Glutamatergic neuron (in vitro differentiated cells): ENCODE measurements at regions not wholly inside any gene's neighbourhood (a gene's known extent, or its start where the extent isn't known, plus 50 kb on each side); places are given as distances from the start of the nearest gene placed in this dataset.

Source experiments
- DNase-seq: peaks from one replicate; pipeline ENCODE4 v3.0.0; 2022
- H3K27ac Mint-ChIP-seq: one replicate; pipeline ENCODE4 v1.8.0; 2020; ENCODE audit warnings: mild to moderate bottlenecking, mixed read lengths, inconsistent platforms; ENCODE audit not compliant: unreplicated experiment
- H3K27me3 Mint-ChIP-seq: one replicate; pipeline ENCODE4 v1.8.0; 2020; ENCODE audit warnings: mild to moderate bottlenecking, moderate library complexity, mixed read lengths, inconsistent platforms; ENCODE audit not compliant: unreplicated experiment
- H3K36me3 Mint-ChIP-seq: one replicate; pipeline ENCODE4 v1.8.0; 2020; ENCODE audit warnings: mild to moderate bottlenecking, mixed read lengths, inconsistent platforms; ENCODE audit not compliant: unreplicated experiment
- H3K4me1 Mint-ChIP-seq: one replicate; pipeline ENCODE4 v1.8.0; 2020; ENCODE audit warnings: mild to moderate bottlenecking, low read depth, mixed read lengths, inconsistent platforms; ENCODE audit not compliant: unreplicated experiment
- H3K4me3 Mint-ChIP-seq: one replicate; pipeline ENCODE4 v1.8.0; 2020; ENCODE audit warnings: mild to moderate bottlenecking, mixed read lengths, inconsistent platforms; ENCODE audit not compliant: unreplicated experiment
- H3K9me3 Mint-ChIP-seq: one replicate; pipeline ENCODE4 v1.8.0; 2020; ENCODE audit warnings: mild to moderate bottlenecking, moderate library complexity, mixed read lengths, inconsistent platforms; ENCODE audit not compliant: unreplicated experiment
- TF ChIP-seq, protein P1 (sequence below): fragments of 200-600 bp; sonication (generic); IDR thresholded peaks from one replicate; pipeline ENCODE4 v1.5.0; 2021; ENCODE audit not compliant: partially characterized antibody, unreplicated experiment

DNA sequence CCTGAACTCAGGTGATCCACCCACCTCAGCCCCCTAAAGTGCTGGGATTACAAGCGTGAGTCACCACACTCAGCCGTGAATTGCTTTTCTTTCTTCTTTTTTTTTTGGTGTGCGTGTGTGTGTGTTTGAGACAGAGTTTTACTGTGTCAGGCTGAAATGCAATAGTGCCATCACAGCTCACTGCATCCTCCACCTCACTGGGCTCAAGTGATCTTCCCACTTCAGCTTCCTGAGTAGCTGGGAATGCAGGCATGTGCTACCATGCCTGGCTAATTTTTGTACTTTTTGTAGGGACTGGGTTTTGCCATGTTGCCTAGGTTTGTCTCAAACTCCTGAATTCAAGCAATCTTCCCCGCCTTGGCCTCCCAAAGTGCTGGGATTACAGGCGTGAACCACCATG lies 113.7 kb upstream of the HAPLN1 start:
- Mint-ChIP-seq H3K9me3 (peaks cover 2% of the 10 kb centered on the region), H3K27me3 (no peaks in the 10 kb centered on the region), H3K36me3 (no peaks in the 10 kb centered on the region), H3K4me3 (no peak overlapping the region), H3K27ac (no peak overlapping the region), H3K4me1 (peaks cover 3% of the 10 kb centered on the region)
- no peak for DNase-seq
- TF ChIP-seq, protein P1, sequence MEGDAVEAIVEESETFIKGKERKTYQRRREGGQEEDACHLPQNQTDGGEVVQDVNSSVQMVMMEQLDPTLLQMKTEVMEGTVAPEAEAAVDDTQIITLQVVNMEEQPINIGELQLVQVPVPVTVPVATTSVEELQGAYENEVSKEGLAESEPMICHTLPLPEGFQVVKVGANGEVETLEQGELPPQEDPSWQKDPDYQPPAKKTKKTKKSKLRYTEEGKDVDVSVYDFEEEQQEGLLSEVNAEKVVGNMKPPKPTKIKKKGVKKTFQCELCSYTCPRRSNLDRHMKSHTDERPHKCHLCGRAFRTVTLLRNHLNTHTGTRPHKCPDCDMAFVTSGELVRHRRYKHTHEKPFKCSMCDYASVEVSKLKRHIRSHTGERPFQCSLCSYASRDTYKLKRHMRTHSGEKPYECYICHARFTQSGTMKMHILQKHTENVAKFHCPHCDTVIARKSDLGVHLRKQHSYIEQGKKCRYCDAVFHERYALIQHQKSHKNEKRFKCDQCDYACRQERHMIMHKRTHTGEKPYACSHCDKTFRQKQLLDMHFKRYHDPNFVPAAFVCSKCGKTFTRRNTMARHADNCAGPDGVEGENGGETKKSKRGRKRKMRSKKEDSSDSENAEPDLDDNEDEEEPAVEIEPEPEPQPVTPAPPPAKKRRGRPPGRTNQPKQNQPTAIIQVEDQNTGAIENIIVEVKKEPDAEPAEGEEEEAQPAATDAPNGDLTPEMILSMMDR = no peak

DNA sequence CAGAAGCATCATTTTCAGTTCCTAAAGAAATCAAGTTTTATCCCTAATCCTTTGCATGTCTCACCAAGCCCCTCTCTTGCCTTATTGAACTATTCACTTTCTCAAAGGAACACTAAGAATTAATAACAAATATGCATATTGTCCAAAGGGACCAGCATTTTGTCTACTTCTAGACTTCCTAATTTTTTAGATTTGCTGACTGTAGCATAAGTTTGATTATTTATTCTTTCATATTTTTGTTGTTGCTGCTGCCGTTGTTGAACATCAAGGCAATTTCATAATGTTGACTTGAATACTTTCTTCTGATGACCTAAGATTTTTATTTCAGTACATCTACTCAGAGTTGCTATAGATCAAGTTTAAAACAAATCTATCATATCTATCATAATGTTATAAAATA lies 111.2 kb upstream of the HAPLN1 start:
- no peak overlapping the region for H3K4me3 Mint-ChIP-seq
- H3K36me3 Mint-ChIP-seq = no peaks in the 10 kb centered on the region
- TF ChIP-seq, protein P1 = no peak
- peaks cover 2% of the 10 kb centered on the region for H3K9me3 Mint-ChIP-seq
- DNase-seq = no peak
- H3K27ac Mint-ChIP-seq = no peak overlapping the region
- H3K27me3 Mint-ChIP-seq = no peaks in the 10 kb centered on the region
- H3K4me1 Mint-ChIP-seq = no peaks in the 10 kb centered on the region

DNA sequence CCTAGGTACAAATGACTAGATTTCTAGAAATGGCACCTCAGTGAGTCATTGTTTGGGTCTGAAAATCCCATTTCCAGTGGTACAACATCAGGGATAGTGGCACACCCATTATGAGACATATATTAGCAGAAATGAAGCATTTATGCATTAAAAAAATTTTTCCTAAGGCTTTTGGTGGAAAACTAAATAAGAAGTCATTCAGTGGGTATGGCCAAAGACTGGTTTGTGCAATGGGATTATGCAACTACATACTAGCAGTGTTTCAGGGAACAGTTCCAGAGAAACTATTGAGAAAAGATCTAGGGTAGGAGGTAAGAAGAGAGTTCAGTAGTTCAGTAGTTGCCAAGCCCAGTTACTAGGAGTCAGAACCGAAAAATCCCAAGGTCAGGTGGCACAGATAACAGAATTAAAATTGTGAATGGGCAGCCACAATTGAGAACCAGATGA lies 106.5 kb upstream of the HAPLN1 start:
- no peak overlapping the region for H3K4me3 Mint-ChIP-seq
- no peaks in the 10 kb centered on the region for H3K36me3 Mint-ChIP-seq
- H3K9me3 Mint-ChIP-seq = no peaks in the 10 kb centered on the region
- H3K27me3 Mint-ChIP-seq = no peaks in the 10 kb centered on the region
- TF ChIP-seq, protein P1 = no peak
- H3K27ac Mint-ChIP-seq = no peak overlapping the region
- no peak for DNase-seq
- no peaks in the 10 kb centered on the region for H3K4me1 Mint-ChIP-seq

DNA sequence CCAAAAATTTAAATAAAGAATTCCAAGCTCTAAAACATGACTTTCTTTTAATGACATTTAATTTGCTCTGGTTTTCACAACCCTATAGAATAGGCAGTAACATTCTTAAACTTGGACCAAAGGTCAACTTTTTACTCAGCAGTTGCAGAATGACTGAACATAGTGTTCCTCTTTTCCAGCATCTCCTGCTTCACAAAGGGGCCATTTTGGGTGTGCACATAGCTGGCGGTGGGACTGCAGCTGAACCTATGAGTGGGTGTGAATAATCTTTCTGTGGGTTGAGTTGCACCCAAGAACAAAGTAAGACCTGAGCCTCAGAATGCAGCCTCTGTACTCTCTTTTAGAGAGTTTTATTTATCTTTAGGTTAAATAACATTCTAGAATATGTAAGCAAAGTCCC lies 96.9 kb upstream of the HAPLN1 start:
- DNase-seq = no peak
- no peaks in the 10 kb centered on the region for H3K9me3 Mint-ChIP-seq
- H3K4me1 Mint-ChIP-seq = no peaks in the 10 kb centered on the region
- no peaks in the 10 kb centered on the region for H3K27me3 Mint-ChIP-seq
- H3K27ac Mint-ChIP-seq = no peak overlapping the region
- no peaks in the 10 kb centered on the region for H3K36me3 Mint-ChIP-seq
- TF ChIP-seq, protein P1 = no peak
- no peak overlapping the region for H3K4me3 Mint-ChIP-seq

DNA sequence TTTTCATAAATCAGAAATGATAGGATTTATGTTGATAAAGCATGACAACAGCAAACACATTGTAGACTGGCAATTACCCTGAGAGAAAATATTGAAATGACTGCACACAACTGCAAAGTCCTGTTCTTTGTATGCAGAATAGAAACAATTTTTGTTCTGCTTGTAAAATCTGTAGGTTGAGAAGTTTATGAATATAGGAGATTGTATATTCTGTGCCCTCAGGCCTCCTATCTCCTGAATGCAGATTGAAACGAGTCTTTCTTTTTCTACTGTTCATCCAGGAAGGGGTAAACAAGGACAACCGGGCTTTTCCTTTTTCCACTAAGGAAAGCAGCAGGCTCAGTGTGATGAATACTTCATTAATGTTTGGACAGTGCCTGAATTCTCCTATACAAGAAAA lies 95.0 kb upstream of the HAPLN1 start:
- H3K36me3 Mint-ChIP-seq = no peaks in the 10 kb centered on the region
- no peak overlapping the region for H3K4me3 Mint-ChIP-seq
- TF ChIP-seq, protein P1 = no peak
- H3K27ac Mint-ChIP-seq = no peak overlapping the region
- DNase-seq = no peak
- H3K4me1 Mint-ChIP-seq = no peaks in the 10 kb centered on the region
- H3K9me3 Mint-ChIP-seq = peaks cover 5% of the 10 kb centered on the region
- H3K27me3 Mint-ChIP-seq = no peaks in the 10 kb centered on the region
